ENCODE measurements at regions not wholly inside any gene's neighbourhood (a gene's known extent, or its start where the extent isn't known, plus 50 kb on each side); places are given as distances from the start of the nearest gene placed in this dataset.

DNA sequence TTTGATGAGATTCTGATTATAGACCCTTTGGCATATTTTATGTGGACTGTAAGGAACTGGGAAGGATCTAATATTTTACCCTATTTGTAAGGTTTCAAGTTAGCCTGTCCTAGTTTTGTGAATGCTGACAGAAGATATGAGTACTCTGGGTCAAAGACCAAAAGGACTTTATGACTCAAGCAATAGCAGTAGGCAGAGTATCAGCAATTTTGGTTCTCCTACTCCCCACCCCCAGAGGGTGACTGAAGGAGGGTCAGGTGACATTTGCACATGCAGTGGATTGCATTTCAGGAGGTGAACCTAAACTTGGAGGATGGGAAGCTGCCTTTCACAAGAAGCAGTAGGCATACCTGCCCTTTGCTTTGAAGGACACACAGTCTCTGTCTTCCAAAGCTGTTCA, 84.0 kb upstream of the KLF6 start:
- Histone ChIP-seq H3K27me3 (ENCODE audit: insufficient read depth, poor library complexity, severe bottlenecking) (no peaks in the 10 kb centered on the region), H3K27ac (replicated peaks) (no peak overlapping the region), H3K4me3 (replicated peaks; ENCODE audit: insufficient read depth, low read length) (no peak overlapping the region)
- TF ChIP-seq POLR2AphosphoS5 (IDR thresholded peaks at IDR 0.05; ENCODE audit: low read depth) = no peak
- TF ChIP-seq, protein P1, sequence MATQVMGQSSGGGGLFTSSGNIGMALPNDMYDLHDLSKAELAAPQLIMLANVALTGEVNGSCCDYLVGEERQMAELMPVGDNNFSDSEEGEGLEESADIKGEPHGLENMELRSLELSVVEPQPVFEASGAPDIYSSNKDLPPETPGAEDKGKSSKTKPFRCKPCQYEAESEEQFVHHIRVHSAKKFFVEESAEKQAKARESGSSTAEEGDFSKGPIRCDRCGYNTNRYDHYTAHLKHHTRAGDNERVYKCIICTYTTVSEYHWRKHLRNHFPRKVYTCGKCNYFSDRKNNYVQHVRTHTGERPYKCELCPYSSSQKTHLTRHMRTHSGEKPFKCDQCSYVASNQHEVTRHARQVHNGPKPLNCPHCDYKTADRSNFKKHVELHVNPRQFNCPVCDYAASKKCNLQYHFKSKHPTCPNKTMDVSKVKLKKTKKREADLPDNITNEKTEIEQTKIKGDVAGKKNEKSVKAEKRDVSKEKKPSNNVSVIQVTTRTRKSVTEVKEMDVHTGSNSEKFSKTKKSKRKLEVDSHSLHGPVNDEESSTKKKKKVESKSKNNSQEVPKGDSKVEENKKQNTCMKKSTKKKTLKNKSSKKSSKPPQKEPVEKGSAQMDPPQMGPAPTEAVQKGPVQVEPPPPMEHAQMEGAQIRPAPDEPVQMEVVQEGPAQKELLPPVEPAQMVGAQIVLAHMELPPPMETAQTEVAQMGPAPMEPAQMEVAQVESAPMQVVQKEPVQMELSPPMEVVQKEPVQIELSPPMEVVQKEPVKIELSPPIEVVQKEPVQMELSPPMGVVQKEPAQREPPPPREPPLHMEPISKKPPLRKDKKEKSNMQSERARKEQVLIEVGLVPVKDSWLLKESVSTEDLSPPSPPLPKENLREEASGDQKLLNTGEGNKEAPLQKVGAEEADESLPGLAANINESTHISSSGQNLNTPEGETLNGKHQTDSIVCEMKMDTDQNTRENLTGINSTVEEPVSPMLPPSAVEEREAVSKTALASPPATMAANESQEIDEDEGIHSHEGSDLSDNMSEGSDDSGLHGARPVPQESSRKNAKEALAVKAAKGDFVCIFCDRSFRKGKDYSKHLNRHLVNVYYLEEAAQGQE (IDR thresholded peaks at IDR 0.05; ENCODE audit: insufficient replicate concordance, low read depth) = no peak
- TF ChIP-seq, protein P2, sequence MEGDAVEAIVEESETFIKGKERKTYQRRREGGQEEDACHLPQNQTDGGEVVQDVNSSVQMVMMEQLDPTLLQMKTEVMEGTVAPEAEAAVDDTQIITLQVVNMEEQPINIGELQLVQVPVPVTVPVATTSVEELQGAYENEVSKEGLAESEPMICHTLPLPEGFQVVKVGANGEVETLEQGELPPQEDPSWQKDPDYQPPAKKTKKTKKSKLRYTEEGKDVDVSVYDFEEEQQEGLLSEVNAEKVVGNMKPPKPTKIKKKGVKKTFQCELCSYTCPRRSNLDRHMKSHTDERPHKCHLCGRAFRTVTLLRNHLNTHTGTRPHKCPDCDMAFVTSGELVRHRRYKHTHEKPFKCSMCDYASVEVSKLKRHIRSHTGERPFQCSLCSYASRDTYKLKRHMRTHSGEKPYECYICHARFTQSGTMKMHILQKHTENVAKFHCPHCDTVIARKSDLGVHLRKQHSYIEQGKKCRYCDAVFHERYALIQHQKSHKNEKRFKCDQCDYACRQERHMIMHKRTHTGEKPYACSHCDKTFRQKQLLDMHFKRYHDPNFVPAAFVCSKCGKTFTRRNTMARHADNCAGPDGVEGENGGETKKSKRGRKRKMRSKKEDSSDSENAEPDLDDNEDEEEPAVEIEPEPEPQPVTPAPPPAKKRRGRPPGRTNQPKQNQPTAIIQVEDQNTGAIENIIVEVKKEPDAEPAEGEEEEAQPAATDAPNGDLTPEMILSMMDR (IDR thresholded peaks at IDR 0.05; ENCODE audit: insufficient read depth, low read length) = no peak
- TF ChIP-seq SPI1 (IDR thresholded peaks at IDR 0.05; ENCODE audit: borderline replicate concordance, low read depth) = no peak
- TF ChIP-seq GABPA (IDR thresholded peaks at IDR 0.05; ENCODE audit: low read depth) = no peak
- DNase-seq (ENCODE audit: low read depth in 1 of 2, low spot score in 1 of 2) = no peak

DNA sequence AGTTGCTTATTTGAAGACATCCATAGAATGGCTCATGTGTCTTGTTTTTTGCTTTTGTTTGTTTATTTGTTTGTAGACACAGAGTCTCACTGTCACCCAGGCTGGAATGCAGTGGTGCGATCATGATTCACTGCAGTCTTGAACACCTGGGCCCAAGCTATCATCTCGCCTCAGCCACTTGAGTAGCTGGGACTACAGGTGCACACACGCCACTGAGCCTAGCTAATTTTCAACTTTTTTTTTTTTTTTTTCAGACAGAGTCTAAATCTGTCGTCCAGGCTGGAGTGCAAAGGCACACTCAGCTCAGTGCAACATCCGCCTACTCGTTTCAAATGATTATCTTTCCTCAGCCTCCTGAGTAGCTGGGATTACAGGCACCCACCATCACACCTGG, 83.3 kb upstream of the KLF6 start:
- Histone ChIP-seq H3K27ac (replicated peaks) (no peak overlapping the region), H3K27me3 (ENCODE audit: insufficient read depth, poor library complexity, severe bottlenecking) (no peaks in the 10 kb centered on the region), H3K4me3 (replicated peaks; ENCODE audit: insufficient read depth, low read length) (no peak overlapping the region)
- no peak for DNase-seq (ENCODE audit: low read depth in 1 of 2, low spot score in 1 of 2)
- no peak for TF ChIP-seq SPI1 (IDR thresholded peaks at IDR 0.05; ENCODE audit: borderline replicate concordance, low read depth)
- TF ChIP-seq POLR2AphosphoS5 (IDR thresholded peaks at IDR 0.05; ENCODE audit: low read depth) = no peak
- no peak for TF ChIP-seq GABPA (IDR thresholded peaks at IDR 0.05; ENCODE audit: low read depth)
- TF ChIP-seq, protein P2 (IDR thresholded peaks at IDR 0.05; ENCODE audit: insufficient read depth, low read length) = no peak
- TF ChIP-seq, protein P1 (IDR thresholded peaks at IDR 0.05; ENCODE audit: insufficient replicate concordance, low read depth) = no peak

DNA sequence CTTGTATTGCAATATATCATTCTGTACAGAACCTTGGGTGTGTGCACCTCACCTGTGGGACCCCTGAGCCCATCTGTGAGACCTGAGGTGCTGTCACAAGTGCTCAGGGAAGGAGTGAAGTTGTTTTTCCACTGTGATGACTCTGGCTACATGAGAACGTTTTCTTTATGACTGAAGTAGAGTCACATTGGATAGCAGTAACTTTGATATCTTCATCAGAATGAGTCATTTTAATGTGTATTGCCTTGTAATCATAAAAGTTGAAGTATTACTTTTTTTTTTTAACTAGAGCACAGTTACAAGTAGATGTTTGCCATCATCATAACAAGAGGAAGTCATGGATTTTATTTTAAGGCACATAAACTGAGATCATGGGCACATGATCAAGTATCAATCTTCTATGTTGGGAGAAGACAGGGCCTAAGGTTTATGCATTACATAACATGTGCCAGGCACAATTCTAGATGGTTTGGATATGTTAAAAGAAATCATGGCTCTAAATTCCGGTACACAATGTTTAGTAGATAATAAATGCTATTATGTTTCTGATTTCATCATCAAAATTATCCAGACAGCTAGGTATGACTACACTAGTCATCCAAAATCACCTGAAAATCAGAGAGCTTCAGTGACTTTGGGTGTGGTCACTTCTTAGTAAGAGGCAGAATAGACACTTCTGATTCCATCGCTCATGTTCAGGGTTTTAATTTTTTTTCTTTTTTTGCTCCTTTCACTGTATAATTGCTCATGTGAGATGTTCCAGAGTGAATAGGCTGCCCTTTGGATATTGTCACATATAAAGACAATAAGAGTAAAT, 82.7 kb upstream of the KLF6 start:
- TF ChIP-seq, protein P1 (IDR thresholded peaks at IDR 0.05; ENCODE audit: insufficient replicate concordance, low read depth) = no peak
- TF ChIP-seq GABPA (IDR thresholded peaks at IDR 0.05; ENCODE audit: low read depth) = no peak
- TF ChIP-seq, protein P2 (IDR thresholded peaks at IDR 0.05; ENCODE audit: insufficient read depth, low read length) = no peak
- no peak for TF ChIP-seq POLR2AphosphoS5 (IDR thresholded peaks at IDR 0.05; ENCODE audit: low read depth)
- no peak for TF ChIP-seq SPI1 (IDR thresholded peaks at IDR 0.05; ENCODE audit: borderline replicate concordance, low read depth)
- Histone ChIP-seq H3K27ac (replicated peaks) (no peak overlapping the region), H3K27me3 (ENCODE audit: insufficient read depth, poor library complexity, severe bottlenecking) (no peaks in the 10 kb centered on the region), H3K4me3 (replicated peaks; ENCODE audit: insufficient read depth, low read length) (no peak overlapping the region)
- no peak for DNase-seq (ENCODE audit: low read depth in 1 of 2, low spot score in 1 of 2)
